ENCODE measurements at regions not wholly inside any gene's neighbourhood (a gene's known extent, or its start where the extent isn't known, plus 50 kb on each side); places are given as distances from the start of the nearest gene placed in this dataset.

GRCh38 chr9:107221321-107221720 is 61.8 kb upstream of the RAD23B start:
- CTCF ChIA-PET = interaction anchor here (0.8 kb wide), 1 partner anchor 120 kb away, joined by 3 read pairs; no protein-coding TSS in a partner anchor
- Histone ChIP-seq H3K79me2 (ENCODE audit: control insufficient read depth, insufficient read depth, low read length) (no peaks in the 10 kb centered on the region), H3K27me3 (replicated peaks in 1 of 4; ENCODE audit: control extremely low read depth in 1 of 4, control insufficient read depth in 3 of 4, insufficient read depth in 4 of 4, low read length in 3 of 4) (peaks cover 0 to under 1% (median 0%) of the 10 kb centered on the region in 4 experiments), H2AFZ (ENCODE audit: insufficient read depth, low read depth, low read length, poor library complexity, severe bottlenecking) (no peak overlapping the region), H3K4me1 (ENCODE audit: control insufficient read depth in 2 of 2, insufficient read depth in 2 of 2, low read length in 2 of 2) (peaks cover 10 to 11% of the 10 kb centered on the region in 2 donors), H4K20me1 (ENCODE audit: control insufficient read depth, insufficient read depth, low read length, poor library complexity, severe bottlenecking) (no peaks in the 10 kb centered on the region), H3K4me3 (ENCODE audit: control extremely low read depth in 1 of 5, extremely low read depth in 1 of 5, insufficient read depth in 1 of 5, low read depth in 2 of 5, low read length in 4 of 5) (no peak overlapping the region), H3K36me3 (replicated peaks in 1 of 2; ENCODE audit: control extremely low read depth in 1 of 2, control insufficient read depth in 1 of 2, extremely low read depth in 1 of 2, insufficient read depth in 2 of 2, low read length in 1 of 2) (no peaks in the 10 kb centered on the region), H3K4me2 (replicated peaks; ENCODE audit: low read depth, low read length, poor library complexity, severe bottlenecking) (no peak overlapping the region), H3K9me3 (ENCODE audit: control extremely low read depth in 1 of 3, control insufficient read depth in 2 of 3, insufficient read depth in 1 of 3, low read length in 2 of 3) (no peaks in the 10 kb centered on the region), H3K27ac (ENCODE audit: low read length in 2 of 2) (no peak overlapping the region), H3K9ac (ENCODE audit: low read length) (no peak overlapping the region)
- Mint-ChIP-seq H3K4me1 (peaks cover 12% of the 10 kb centered on the region), H3K27ac (no peak overlapping the region), H3K27me3 (peaks cover 12% of the 10 kb centered on the region), H3K9me3 (ENCODE audit: insufficient read depth) (peaks cover 3% of the 10 kb centered on the region), H3K4me3 (no peak overlapping the region)
- DNase-seq (no peak), ATAC-seq (ENCODE audit: low read depth) (no peak)
- TF ChIP-seq, protein P1, sequence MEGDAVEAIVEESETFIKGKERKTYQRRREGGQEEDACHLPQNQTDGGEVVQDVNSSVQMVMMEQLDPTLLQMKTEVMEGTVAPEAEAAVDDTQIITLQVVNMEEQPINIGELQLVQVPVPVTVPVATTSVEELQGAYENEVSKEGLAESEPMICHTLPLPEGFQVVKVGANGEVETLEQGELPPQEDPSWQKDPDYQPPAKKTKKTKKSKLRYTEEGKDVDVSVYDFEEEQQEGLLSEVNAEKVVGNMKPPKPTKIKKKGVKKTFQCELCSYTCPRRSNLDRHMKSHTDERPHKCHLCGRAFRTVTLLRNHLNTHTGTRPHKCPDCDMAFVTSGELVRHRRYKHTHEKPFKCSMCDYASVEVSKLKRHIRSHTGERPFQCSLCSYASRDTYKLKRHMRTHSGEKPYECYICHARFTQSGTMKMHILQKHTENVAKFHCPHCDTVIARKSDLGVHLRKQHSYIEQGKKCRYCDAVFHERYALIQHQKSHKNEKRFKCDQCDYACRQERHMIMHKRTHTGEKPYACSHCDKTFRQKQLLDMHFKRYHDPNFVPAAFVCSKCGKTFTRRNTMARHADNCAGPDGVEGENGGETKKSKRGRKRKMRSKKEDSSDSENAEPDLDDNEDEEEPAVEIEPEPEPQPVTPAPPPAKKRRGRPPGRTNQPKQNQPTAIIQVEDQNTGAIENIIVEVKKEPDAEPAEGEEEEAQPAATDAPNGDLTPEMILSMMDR (IDR thresholded peaks at IDR 0.05) = no peak
- no peak for TF ChIP-seq EZH2 (IDR thresholded peaks at IDR 0.05; ENCODE audit: borderline replicate concordance, insufficient read depth, low read depth, low read length, poor library complexity, severe bottlenecking)
- POLR2A ChIA-PET = no interaction called here
- intact Hi-C loops (cut with micrococcal nuclease) = no loop called here
- no CpG with 5 or more reads among the region's 2 CpGs for WGBS (ENCODE audit: insufficient coverage)

DNA sequence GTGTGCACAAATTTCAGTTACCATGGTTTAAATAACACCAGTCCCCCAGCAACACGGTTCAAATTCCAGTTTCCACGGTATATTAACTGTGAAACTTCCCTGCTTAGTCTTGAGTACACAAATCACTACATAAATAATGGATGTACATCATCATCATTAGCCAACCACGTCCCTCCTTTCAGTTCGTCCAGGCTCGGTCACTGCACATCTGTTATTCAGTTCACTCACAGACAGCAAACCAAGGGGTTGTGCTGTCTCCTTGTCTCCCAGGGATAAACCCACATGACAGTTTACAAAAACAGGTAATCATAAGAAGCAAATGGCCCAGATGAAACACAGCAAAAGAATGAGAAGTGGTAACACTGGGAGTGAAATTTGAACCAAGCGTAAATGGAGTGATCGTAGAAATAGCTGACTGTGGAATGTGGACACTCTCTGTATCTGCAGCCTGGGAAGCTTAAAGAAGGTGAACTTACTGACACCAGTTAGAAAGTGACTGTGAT is 61.0 kb upstream of the RAD23B start:
- peaks cover 0 to 3% (median 0%) of the 10 kb centered on the region in 4 experiments for H3K27me3 ChIP-seq (replicated peaks in 1 of 4; ENCODE audit: control extremely low read depth in 1 of 4, control insufficient read depth in 3 of 4, insufficient read depth in 4 of 4, low read length in 3 of 4)
- H3K4me3 ChIP-seq (ENCODE audit: control extremely low read depth in 1 of 5, extremely low read depth in 1 of 5, insufficient read depth in 1 of 5, low read depth in 2 of 5, low read length in 4 of 5) = no peak overlapping the region
- peaks cover 10 to 11% of the 10 kb centered on the region in 2 donors for H3K4me1 ChIP-seq (ENCODE audit: control insufficient read depth in 2 of 2, insufficient read depth in 2 of 2, low read length in 2 of 2)
- no peak for DNase-seq
- ATAC-seq (ENCODE audit: low read depth) = no peak
- no peak overlapping the region for H2AFZ ChIP-seq (ENCODE audit: insufficient read depth, low read depth, low read length, poor library complexity, severe bottlenecking)
- H3K9me3 ChIP-seq (ENCODE audit: control extremely low read depth in 1 of 3, control insufficient read depth in 2 of 3, insufficient read depth in 1 of 3, low read length in 2 of 3) = no peaks in the 10 kb centered on the region
- H3K27ac Mint-ChIP-seq = no peak overlapping the region
- no peak overlapping the region for H3K4me2 ChIP-seq (replicated peaks; ENCODE audit: low read depth, low read length, poor library complexity, severe bottlenecking)
- no peaks in the 10 kb centered on the region for H3K36me3 ChIP-seq (replicated peaks in 1 of 2; ENCODE audit: control extremely low read depth in 1 of 2, control insufficient read depth in 1 of 2, extremely low read depth in 1 of 2, insufficient read depth in 2 of 2, low read length in 1 of 2)
- peaks cover 17% of the 10 kb centered on the region for H3K27me3 Mint-ChIP-seq
- H3K4me1 Mint-ChIP-seq = peaks cover 12% of the 10 kb centered on the region
- H3K9me3 Mint-ChIP-seq (ENCODE audit: insufficient read depth) = peaks cover 3% of the 10 kb centered on the region
- no peak overlapping the region for H3K9ac ChIP-seq (ENCODE audit: low read length)
- no peak overlapping the region for H3K4me3 Mint-ChIP-seq
- POLR2A ChIA-PET = no interaction called here
- no peaks in the 10 kb centered on the region for H3K79me2 ChIP-seq (ENCODE audit: control insufficient read depth, insufficient read depth, low read length)
- CTCF ChIA-PET = interaction anchor here (2.1 to 3.4 kb wide), 2 partner anchors 26 to 119 kb away, joined by 5 to 13 read pairs; no protein-coding TSS in a partner anchor
- intact Hi-C loops (cut with micrococcal nuclease) = no loop called here
- WGBS (ENCODE audit: insufficient coverage) = 83% methylated on average over 7 of the region's 7 CpGs
- H4K20me1 ChIP-seq (ENCODE audit: control insufficient read depth, insufficient read depth, low read length, poor library complexity, severe bottlenecking) = no peaks in the 10 kb centered on the region
- TF ChIP-seq, protein P1 (IDR thresholded peaks at IDR 0.05) = no peak
- TF ChIP-seq EZH2 (IDR thresholded peaks at IDR 0.05; ENCODE audit: borderline replicate concordance, insufficient read depth, low read depth, low read length, poor library complexity, severe bottlenecking) = no peak
- no peak overlapping the region for H3K27ac ChIP-seq (ENCODE audit: low read length in 2 of 2)
